Mesenchymal stem cell (in vitro differentiated cells and primary cell): ENCODE measurements at regions not wholly inside any gene's neighbourhood (a gene's known extent, or its start where the extent isn't known, plus 50 kb on each side); places are given as distances from the start of the nearest gene placed in this dataset.
A peak's percentile ranks its signal among the peaks of the same experiment; 100 is the strongest.

Source experiments
- DNase-seq: peaks from one replicate; pipeline ENCODE4 v3.0.0-alpha.2; 2013
- H2AFZ ChIP-seq: one replicate; pipeline ENCODE4 v1.6.1; 2013; ENCODE audit warnings: low read depth, mild to moderate bottlenecking, control low read depth, inconsistent platforms, low read length, moderate library complexity
- H2AK5ac ChIP-seq: 2 replicates; pipeline ENCODE4 v1.6.1; 2013; ENCODE audit warnings: low read length, moderate library complexity, mild to moderate bottlenecking, inconsistent platforms; ENCODE audit not compliant: severe bottlenecking
- H2BK120ac ChIP-seq: one replicate; pipeline ENCODE4 v1.6.1; 2013; ENCODE audit warnings: low read depth, mild to moderate bottlenecking, inconsistent platforms, low read length, moderate library complexity
- H2BK12ac ChIP-seq, 2 experiments: one replicate each; pipeline ENCODE4 v1.6.1; 2013; ENCODE audit warnings: inconsistent platforms in 2 of 2, low read length in 2 of 2, mild to moderate bottlenecking in 2 of 2, moderate library complexity in 2 of 2, control low read depth in 1 of 2
- H2BK15ac ChIP-seq: one replicate; pipeline ENCODE4 v1.6.1; 2013; ENCODE audit warnings: mild to moderate bottlenecking, low read depth, inconsistent platforms; ENCODE audit not compliant: poor library complexity, severe bottlenecking
- H2BK5ac ChIP-seq: 2 replicates; pipeline ENCODE4 v1.6.1; 2013; ENCODE audit warnings: low read depth, mild to moderate bottlenecking, low read length, control low read depth, inconsistent platforms; ENCODE audit not compliant: poor library complexity, severe bottlenecking
- H3K14ac ChIP-seq, 2 experiments: one replicate each; pipeline ENCODE4 v1.6.1; 2013; ENCODE audit warnings: inconsistent platforms in 2 of 2, low read length in 2 of 2, control low read depth in 1 of 2, mild to moderate bottlenecking in 1 of 2, moderate library complexity in 1 of 2
- H3K18ac ChIP-seq, 2 experiments: one replicate each; pipeline ENCODE4 v1.6.1; 2013; ENCODE audit warnings: inconsistent platforms in 2 of 2, low read length in 2 of 2, control low read depth in 1 of 2, low read depth in 1 of 2, mild to moderate bottlenecking in 1 of 2
- H3K23ac ChIP-seq, 2 experiments: one replicate each; pipeline ENCODE4 v1.6.1; 2013; ENCODE audit warnings: inconsistent platforms in 2 of 2, low read length in 2 of 2, mild to moderate bottlenecking in 2 of 2, moderate library complexity in 2 of 2, control low read depth in 1 of 2
- H3K27ac ChIP-seq: 2 replicates; pipeline ENCODE4 v1.5.1; 2013; ENCODE audit warnings: mild to moderate bottlenecking, moderate library complexity, low read length, control low read depth, inconsistent platforms; ENCODE audit not compliant: poor library complexity, severe bottlenecking
- H3K27me3 ChIP-seq, 2 experiments: 2 replicates each; pipeline versions ENCODE4 v1.6.1 to v1.7.0; 2013; ENCODE audit warnings: low read length in 2 of 2, mild to moderate bottlenecking in 2 of 2, moderate library complexity in 2 of 2, control low read depth in 1 of 2, inconsistent platforms in 1 of 2; ENCODE audit not compliant: control insufficient read depth in 1 of 2, insufficient read depth in 1 of 2
- H3K36me3 ChIP-seq, 2 experiments: 2 replicates each; pipeline versions ENCODE4 v1.6.1 to v1.7.0; 2013; ENCODE audit warnings: low read length in 2 of 2, control low read depth in 1 of 2, inconsistent platforms in 1 of 2, low read depth in 1 of 2, mild to moderate bottlenecking in 1 of 2; ENCODE audit not compliant: insufficient read depth in 2 of 2, control insufficient read depth in 1 of 2
- H3K4ac ChIP-seq, 2 experiments: one replicate each; pipeline ENCODE4 v1.6.1; 2013; ENCODE audit warnings: inconsistent platforms in 2 of 2, low read length in 2 of 2, mild to moderate bottlenecking in 2 of 2, moderate library complexity in 2 of 2, control low read depth in 1 of 2, low read depth in 1 of 2
- H3K4me1 ChIP-seq: 2 replicates; pipeline ENCODE4 v1.6.1; 2013; ENCODE audit warnings: low read depth, low read length, control low read depth; ENCODE audit not compliant: control insufficient read depth, insufficient read depth
- H3K4me2 ChIP-seq: 2 replicates; pipeline ENCODE4 v1.6.1; 2013; ENCODE audit warnings: low read length, mild to moderate bottlenecking, inconsistent platforms; ENCODE audit not compliant: poor library complexity, severe bottlenecking
- H3K4me3 ChIP-seq, 2 experiments: 2 replicates each; pipeline versions ENCODE4 v1.5.1 to v1.7.0; 2013; ENCODE audit warnings: low read length in 2 of 2, mild to moderate bottlenecking in 2 of 2, control low read depth in 1 of 2, low read depth in 1 of 2; ENCODE audit not compliant: insufficient read depth in 1 of 2
- H3K79me1 ChIP-seq: replicated peaks from 2 replicates; pipeline ENCODE4 v1.6.1; 2013; ENCODE audit warnings: mild to moderate bottlenecking, control low read depth, low read length, inconsistent platforms; ENCODE audit not compliant: poor library complexity, severe bottlenecking
- H3K9ac ChIP-seq: 2 replicates; pipeline ENCODE4 v1.7.0; 2013; ENCODE audit warnings: mild to moderate bottlenecking, low read length, moderate library complexity
- H3K9me3 ChIP-seq: 2 replicates; pipeline ENCODE4 v1.7.0; 2013; ENCODE audit warnings: mild to moderate bottlenecking, low read length; ENCODE audit not compliant: control insufficient read depth
- H4K8ac ChIP-seq: one replicate; pipeline ENCODE4 v1.6.1; 2013; ENCODE audit warnings: inconsistent platforms, mild to moderate bottlenecking, low read length, moderate library complexity
- H4K91ac ChIP-seq: one replicate; pipeline ENCODE4 v1.6.1; 2013; ENCODE audit warnings: mild to moderate bottlenecking, low read length, inconsistent platforms
- WGBS: methylation state at CpG from one replicate; pipeline ENCODE4 v1.1.7; 2013; ENCODE audit warnings: mixed read lengths; 5-methylcytosine and 5-hydroxymethylcytosine counted together

GRCh38 chr9:23215688-23216087 is 610.4 kb downstream of the ELAVL2 start:
- Histone ChIP-seq H3K23ac (no peak overlapping the region), H3K14ac (no peak overlapping the region), H2BK5ac (no peak overlapping the region), H3K4me3 (no peak overlapping the region), H3K9ac (no peak overlapping the region), H3K4me1 (no peaks in the 10 kb centered on the region), H2AFZ (no peak overlapping the region), H3K9me3 (no peaks in the 10 kb centered on the region), H3K4me2 (no peak overlapping the region), H4K91ac (no peak overlapping the region), H3K27ac (no peak overlapping the region), H3K18ac (no peak overlapping the region), H3K36me3 (no peaks in the 10 kb centered on the region), H2BK12ac (no peak overlapping the region), H3K27me3 (no peaks in the 10 kb centered on the region), H2AK5ac (no peak overlapping the region), H2BK120ac (no peak overlapping the region), H4K8ac (no peak overlapping the region), H2BK15ac (no peak overlapping the region), H3K4ac (no peak overlapping the region), H3K79me1 (no peaks in the 10 kb centered on the region)
- 84% methylated on average over 4 of the region's 5 CpGs for WGBS
- DNase-seq, result no peak

DNA sequence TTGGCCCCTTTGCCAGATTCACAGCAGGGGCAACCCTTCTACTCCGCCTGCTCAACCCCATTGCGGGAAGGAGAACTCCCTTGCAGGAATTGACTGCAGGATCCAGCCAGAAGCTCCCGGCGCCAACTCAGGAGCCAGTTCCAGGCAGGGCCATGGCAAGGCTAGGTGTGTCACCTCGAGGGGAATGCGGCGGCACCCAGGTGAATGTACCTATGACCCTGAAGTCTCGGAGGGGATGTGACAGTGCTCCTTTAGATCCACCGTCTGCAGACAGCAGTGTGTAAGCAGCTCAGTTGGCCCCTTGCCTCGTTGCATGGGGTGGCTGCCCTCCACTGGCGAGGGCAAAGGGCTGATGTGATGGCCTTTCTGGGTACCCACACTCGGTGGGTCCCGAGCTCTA is 606.6 kb downstream of the ELAVL2 start:
- no peaks in the 10 kb centered on the region for H3K9me3 ChIP-seq
- 89% methylated on average over 13 of the region's 13 CpGs for WGBS

DNA sequence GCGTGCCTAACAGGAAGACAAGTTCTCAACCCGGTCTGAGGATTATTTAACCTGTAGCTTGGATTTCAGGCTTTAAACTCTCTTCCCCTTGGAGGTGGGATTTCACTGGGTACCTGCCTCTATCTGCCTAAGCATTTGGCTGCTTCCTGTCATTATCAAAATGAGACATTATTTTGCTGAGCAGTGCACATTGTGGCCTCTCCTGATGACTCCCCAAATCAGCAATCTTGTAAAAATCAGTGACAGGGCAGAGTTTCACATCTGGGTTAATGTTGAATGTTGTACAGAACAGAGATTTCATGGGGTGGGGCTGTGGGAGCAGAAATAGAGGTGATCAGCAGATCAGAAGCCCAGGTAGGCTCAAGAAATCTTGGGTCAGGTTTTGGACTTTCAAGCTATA is 605.9 kb downstream of the ELAVL2 start:
- H3K36me3 ChIP-seq, result no peaks in the 10 kb centered on the region
- no peak overlapping the region for H2BK5ac ChIP-seq
- no peaks in the 10 kb centered on the region for H3K4me1 ChIP-seq
- DNase-seq, result no peak
- H3K4me2 ChIP-seq, result no peak overlapping the region
- H2BK12ac ChIP-seq, result no peak overlapping the region
- H3K18ac ChIP-seq, result no peak overlapping the region
- no peak overlapping the region for H3K4ac ChIP-seq
- no peak overlapping the region for H4K91ac ChIP-seq
- H3K9me3 ChIP-seq, result no peaks in the 10 kb centered on the region
- no peak overlapping the region for H3K27ac ChIP-seq
- no peak overlapping the region for H4K8ac ChIP-seq
- H3K23ac ChIP-seq, result no peak overlapping the region
- H3K14ac ChIP-seq, result no peak overlapping the region
- H3K9ac ChIP-seq, result no peak overlapping the region
- no peaks in the 10 kb centered on the region for H3K27me3 ChIP-seq
- no peak overlapping the region for H2AK5ac ChIP-seq
- no peak overlapping the region for H2BK120ac ChIP-seq
- no peak overlapping the region for H3K4me3 ChIP-seq
- no peak overlapping the region for H2BK15ac ChIP-seq
- 67% methylated on average over 2 of the region's 2 CpGs for WGBS
- H2AFZ ChIP-seq, result no peak overlapping the region
- no peaks in the 10 kb centered on the region for H3K79me1 ChIP-seq

More for the DNA sequence above, 606.6 kb downstream of the ELAVL2 start:
- Histone ChIP-seq H3K4ac (no peak overlapping the region), H2BK12ac (no peak overlapping the region), H2BK15ac (no peak overlapping the region), H3K27me3 (no peaks in the 10 kb centered on the region), H3K14ac (no peak overlapping the region), H3K36me3 (no peaks in the 10 kb centered on the region), H2AK5ac (no peak overlapping the region), H3K4me3 (no peak overlapping the region), H3K27ac (no peak overlapping the region), H3K4me1 (no peaks in the 10 kb centered on the region), H3K18ac (no peak overlapping the region), H2BK120ac (no peak overlapping the region), H3K9ac (no peak overlapping the region), H2AFZ (no peak overlapping the region), H4K91ac (peak overlapping the region; percentile 11), H2BK5ac (no peak overlapping the region), H3K79me1 (no peaks in the 10 kb centered on the region), H4K8ac (no peak overlapping the region), H3K4me2 (no peak overlapping the region), H3K23ac (no peak overlapping the region)
- DNase-seq, result no peak

GRCh38 chr9:23220957-23221356 is 605.1 kb downstream of the ELAVL2 start:
- no peaks in the 10 kb centered on the region for H3K79me1 ChIP-seq
- H2BK120ac ChIP-seq, result no peak overlapping the region
- H2AFZ ChIP-seq, result no peak overlapping the region
- H3K4ac ChIP-seq, result no peak overlapping the region
- no peak overlapping the region for H3K27ac ChIP-seq
- DNase-seq, result no peak
- H3K9ac ChIP-seq, result no peak overlapping the region
- no peak overlapping the region for H2BK5ac ChIP-seq
- no peak overlapping the region for H2BK15ac ChIP-seq
- no peak overlapping the region for H3K18ac ChIP-seq
- H3K14ac ChIP-seq, result no peak overlapping the region
- H4K8ac ChIP-seq, result no peak overlapping the region
- 57% methylated on average over 3 of the region's 3 CpGs for WGBS
- H3K4me1 ChIP-seq, result no peaks in the 10 kb centered on the region
- H3K4me2 ChIP-seq, result no peak overlapping the region
- no peak overlapping the region for H2BK12ac ChIP-seq
- no peaks in the 10 kb centered on the region for H3K9me3 ChIP-seq
- no peaks in the 10 kb centered on the region for H3K27me3 ChIP-seq
- no peak overlapping the region for H2AK5ac ChIP-seq
- no peaks in the 10 kb centered on the region for H3K36me3 ChIP-seq
- H3K23ac ChIP-seq, result no peak overlapping the region
- H3K4me3 ChIP-seq, result no peak overlapping the region
- no peak overlapping the region for H4K91ac ChIP-seq
